K562 (cell line): ENCODE measurements at regions not wholly inside any gene's neighbourhood (a gene's known extent, or its start where the extent isn't known, plus 50 kb on each side); places are given as distances from the start of the nearest gene placed in this dataset.

Source experiments
- ATAC-seq: fragments of 200-7000 bp; cut with Tn5 transposase; 3 replicates; pipeline ENCODE4 v1.9.1; 2020; ENCODE audit warnings: moderate library complexity
- BruUV-seq: library from RNA; stranded (reverse); fragments of 400-500 nt; replicated peaks from 2 replicates; lab custom pipeline; 2021; lab: Mats Ljungman, UMichigan
- CTCF ChIA-PET: fragments of 300-600 bp; formaldehyde crosslinking; extraction: SDS; loops from one replicate; lab custom pipeline; 2021; ENCODE audit warnings: low intra/inter-chr PET ratio; lab: Yijun Ruan, JAX
- POLR2A ChIA-PET: fragments of 300-600, 350-650 bp; sonication (Branson Sonifier 250); formaldehyde crosslinking; extraction: SDS; loops from one replicate; lab custom pipeline; 2021; ENCODE audit warnings: antibody characterized with exemption, inconsistent platforms; lab: Yijun Ruan, JAX
- DNase-seq, 4 experiments: peaks; one replicate each; pipeline versions ENCODE4 v3.0.0 to v3.0.0-alpha.2; 2011 to 2018; ENCODE audit warnings: low spot score in 3 of 4, mixed read lengths in 3 of 4; ENCODE audit errors: extremely low read depth in 1 of 4
- FAIRE-seq: peaks from 2 replicates; lab custom pipeline; 2011; peaks lifted over from hg19 to GRCh38; lab: Jason Lieb, UNC
- H2AFZ ChIP-seq: 2 replicates; pipeline ENCODE4 v1.6.0; 2011; ENCODE audit warnings: low read depth, low read length, control low read depth, inconsistent platforms
- H3K27ac ChIP-seq: fragments of 200-600 bp; 3 replicates; pipeline ENCODE4 v1.8.0; 2011; ENCODE audit warnings: low read depth, mild to moderate bottlenecking, control low read depth, inconsistent platforms, low read length, moderate library complexity, mixed read lengths; ENCODE audit errors: extremely low read depth
- H3K27me3 ChIP-seq, 2 experiments: fragments of 300-600 bp in 1 of 2; 2 replicates in 1 of 2; 3 replicates in 1 of 2; pipeline versions ENCODE4 v1.6.0 to v1.8.0; 2011; ENCODE audit warnings: inconsistent platforms in 2 of 2, low read length in 2 of 2, mild to moderate bottlenecking in 1 of 2, mixed read lengths in 1 of 2, moderate library complexity in 1 of 2; ENCODE audit not compliant: control insufficient read depth in 2 of 2, insufficient read depth in 2 of 2
- H3K36me3 ChIP-seq: fragments of 300-600 bp; 3 replicates; pipeline ENCODE4 v1.8.0; 2011; ENCODE audit warnings: mild to moderate bottlenecking, low read length, inconsistent platforms; ENCODE audit not compliant: control insufficient read depth, insufficient read depth
- H3K4me1 ChIP-seq, 2 experiments: fragments of 200-600 bp in 1 of 2; replicated peaks in 1 of 2; 2 replicates in 1 of 2; 3 replicates in 1 of 2; pipeline versions ENCODE4 v1.5.1 to v1.8.0; 2011; ENCODE audit warnings: inconsistent platforms in 2 of 2, low read length in 2 of 2, mild to moderate bottlenecking in 1 of 2, mixed read lengths in 1 of 2, moderate library complexity in 1 of 2; ENCODE audit not compliant: control insufficient read depth in 2 of 2, insufficient read depth in 2 of 2
- H3K4me2 ChIP-seq: 2 replicates; pipeline ENCODE4 v1.6.1; 2011; ENCODE audit warnings: low read length, control low read depth, inconsistent platforms, mixed read lengths; ENCODE audit not compliant: insufficient read depth
- H3K4me3 ChIP-seq: fragments of 200-600 bp; sonication (generic), shearing (Covaris generic); 2 replicates; pipeline ENCODE4 v1.5.1; 2016; ENCODE audit warnings: control low read depth, inconsistent platforms
- H3K79me2 ChIP-seq: fragments of 200-600 bp; 3 replicates; pipeline ENCODE4 v1.8.0; 2011; ENCODE audit warnings: low read length, inconsistent platforms; ENCODE audit not compliant: control insufficient read depth, insufficient read depth
- H3K9ac ChIP-seq, 2 experiments: 2 replicates each; pipeline versions ENCODE4 v1.6.0 to v1.6.1; 2011; ENCODE audit warnings: low read depth in 2 of 2, low read length in 2 of 2, control low read depth in 1 of 2, inconsistent platforms in 1 of 2, mild to moderate bottlenecking in 1 of 2, mixed read lengths in 1 of 2; ENCODE audit not compliant: insufficient read depth in 1 of 2
- H3K9me1 ChIP-seq: one replicate; pipeline ENCODE4 v1.6.0; 2011; ENCODE audit warnings: inconsistent platforms, mild to moderate bottlenecking, low read length, moderate library complexity; ENCODE audit not compliant: control insufficient read depth, insufficient read depth
- H3K9me3 ChIP-seq: replicated peaks from 2 replicates; pipeline ENCODE4 v1.5.1; 2011; ENCODE audit warnings: low read depth, low read length, inconsistent platforms; ENCODE audit not compliant: control insufficient read depth, insufficient read depth
- H4K20me1 ChIP-seq: replicated peaks from 2 replicates; pipeline ENCODE4 v1.6.1; 2011; ENCODE audit warnings: low read length, inconsistent platforms, mixed read lengths; ENCODE audit not compliant: control insufficient read depth, insufficient read depth
- HMBOX1 ChIP-seq: sonication (generic); IDR thresholded peaks from 2 replicates; pipeline ENCODE4 v1.6.1; 2016
- JUND ChIP-seq, 2 experiments: IDR thresholded peaks; 2 replicates in 1 of 2; 3 replicates in 1 of 2; pipeline ENCODE4 v1.6.1; 2011; ENCODE audit warnings: borderline replicate concordance in 2 of 2, low read depth in 2 of 2, low read length in 2 of 2, improper control_type of control experiment in 1 of 2, missing biosample characterization in 1 of 2, missing genetic modification characterization in 1 of 2, missing genetic modification reagents in 1 of 2
- POLR2AphosphoS5 ChIP-seq: IDR thresholded peaks from 2 replicates; pipeline ENCODE4 v1.6.1; 2011; ENCODE audit warnings: mild to moderate bottlenecking, low read depth, low read length, moderate library complexity; ENCODE audit not compliant: control insufficient read depth, insufficient read depth
- SPI1 ChIP-seq: IDR thresholded peaks from 2 replicates; pipeline ENCODE4 v1.6.1; 2011; ENCODE audit warnings: low read depth, low read length, control low read depth, borderline replicate concordance
- TAF7 ChIP-seq: fragments of 450-650 bp; IDR thresholded peaks from 2 replicates; pipeline ENCODE4 v1.6.1; 2016; ENCODE audit warnings: missing genetic modification characterization, missing compliant biosample characterization
- ZBTB9 ChIP-seq: fragments of 450-650 bp; formaldehyde crosslinking; IDR thresholded peaks from 2 replicates; pipeline ENCODE4 v1.4.0; 2020; ENCODE audit warnings: mild to moderate bottlenecking, moderate library complexity
- ZNF239 ChIP-seq: fragments of 250-450 bp; sonication (Bioruptor Pico); IDR thresholded peaks from 2 replicates; pipeline ENCODE4 v1.4.0; 2020; ENCODE audit warnings: mild to moderate bottlenecking
- ZNF512 ChIP-seq: IDR thresholded peaks from 2 replicates; pipeline ENCODE4 v1.6.1; 2016; ENCODE audit warnings: missing genetic modification characterization, missing compliant biosample characterization
- ZNF57 ChIP-seq: fragments of 450-650 bp; formaldehyde crosslinking; IDR thresholded peaks from 2 replicates; pipeline ENCODE4 v1.4.0; 2020; ENCODE audit warnings: mild to moderate bottlenecking, moderate library complexity
- ZNF583 ChIP-seq: fragments of 250-450 bp; sonication (Bioruptor Pico); IDR thresholded peaks from 2 replicates; pipeline ENCODE4 v1.4.0; 2020
- ZNF584 ChIP-seq: fragments of 200-800 bp; sonication (Bioruptor generic); IDR thresholded peaks from 2 replicates; pipeline ENCODE4 v1.6.1; 2016; ENCODE audit warnings: low read depth, mild to moderate bottlenecking, missing genetic modification characterization, missing compliant biosample characterization
- ZZZ3 ChIP-seq: fragments of 450-650 bp; IDR thresholded peaks from 2 replicates; pipeline ENCODE4 v1.6.1; 2016; ENCODE audit warnings: antibody characterized with exemption, mild to moderate bottlenecking, moderate library complexity
- WGBS: fragments of 100-300 bp; shearing (Covaris generic); methylation state at CpG from one replicate; pipeline ENCODE4 v1.1.6; 2016; ENCODE audit warnings: low coverage, mixed read lengths; ENCODE audit not compliant: insufficient coverage; ENCODE audit errors: missing lambda C conversion rate; 5-methylcytosine and 5-hydroxymethylcytosine counted together
- in situ Hi-C: fragments of 300-500 bp; cut with MboI; formaldehyde crosslinking; loops from 4 replicates; pipeline ENCODE4 v1.15.0; 2018; ENCODE audit warnings: inconsistent platforms, mixed read lengths
- intact Hi-C: fragments of 100-400 bp; cut with micrococcal nuclease; formaldehyde crosslinking; loops from 2 replicates; pipeline ENCODE4 v1.14.2; 2022

GRCh38 chr1:201628490-201628889 lies 89.6 kb downstream of the NAV1 start:
- no peak overlapping the region for H2AFZ ChIP-seq
- intact Hi-C loops = no loop called here
- H3K9ac ChIP-seq = peak overlapping the region in 1 of 2 experiments; percentile 31; a peak in 1 of 4 replicates
- ChIA-PET POLR2A (interaction anchor here (0.6 to 1.4 kb wide), 6 partner anchors 11 to 129 kb away, joined by 3 to 4 read pairs (median 4); no protein-coding TSS in a partner anchor), CTCF (no interaction called here)
- H3K27ac ChIP-seq = no peak overlapping the region
- in situ Hi-C loops = no loop called here
- H3K4me2 ChIP-seq = no peak overlapping the region
- DNase-seq (no peak), ATAC-seq (no peak), FAIRE-seq (no peak)
- H3K9me1 ChIP-seq = no peaks in the 10 kb centered on the region
- no peaks in the 10 kb centered on the region for H3K36me3 ChIP-seq
- peaks cover 4 to 36% of the 10 kb centered on the region in 2 experiments; a peak in 3 of 5 replicates for H3K4me1 ChIP-seq
- TF ChIP-seq ZNF583 = no peak
- TF ChIP-seq POLR2AphosphoS5 = no peak
- TF ChIP-seq ZNF584 (CRISPR knock-in tag) = no peak
- TF ChIP-seq ZZZ3 = no peak
- no peak for TF ChIP-seq ZNF57
- no peak for TF ChIP-seq ZNF239 (CRISPR knock-in tag)
- no peak for TF ChIP-seq ZBTB9 (CRISPR knock-in tag)
- no peak for TF ChIP-seq TAF7
- no peak for TF ChIP-seq JUND (IDR thresholded peaks at IDR 0.05; ENCODE audit: borderline replicate concordance, low read depth, low read length)
- no peak for TF ChIP-seq JUND (tag; IDR thresholded peaks at IDR 0.05; ENCODE audit: borderline replicate concordance, low read depth, low read length)
- TF ChIP-seq ZNF512 (tag) = no peak
- TF ChIP-seq HMBOX1 = no peak
- TF ChIP-seq SPI1 = no peak
- H3K4me3 ChIP-seq = no peak overlapping the region
- BruUV-seq = no TSS peak
- WGBS = 43% methylated on average over 6 of the region's 6 CpGs
- no peaks in the 10 kb centered on the region for H4K20me1 ChIP-seq
- no peaks in the 10 kb centered on the region for H3K79me2 ChIP-seq
- H3K9me3 ChIP-seq = no peaks in the 10 kb centered on the region
- no peaks in the 10 kb centered on the region for H3K27me3 ChIP-seq
